ENCODE measurements at regions not wholly inside any gene's neighbourhood (a gene's known extent, or its start where the extent isn't known, plus 50 kb on each side); places are given as distances from the start of the nearest gene placed in this dataset.
"Not testable (repeated sequence)": the region's sequence is repeated elsewhere in the genome, so short reads cannot be mapped to it uniquely, and the experiment has no call there.

- DNase-seq (ENCODE audit: low read depth), result no peak
- TF ChIP-seq CTCF (IDR thresholded peaks at IDR 0.05; ENCODE audit: insufficient read depth, low read depth, low read length), result no peak
- CTCF ChIA-PET, result no interaction called here
- POLR2A ChIA-PET, result no interaction called here
- Histone ChIP-seq H3K27me3 (ENCODE audit: control insufficient read depth, insufficient read depth, low read length) (no peaks in the 10 kb centered on the region), H3K36me3 (ENCODE audit: control insufficient read depth, insufficient read depth, low read length) (no peaks in the 10 kb centered on the region), H3K4me3 (ENCODE audit: low read depth, low read length) (no peak overlapping the region)
Measured at GRCh38 chr12:27162229-27162537, 79.8 kb upstream of the C12orf71 start.

- no peak for DNase-seq (ENCODE audit: low read depth)
- POLR2A ChIA-PET, result no interaction called here
- CTCF ChIA-PET, result interaction anchor here (1.1 kb wide), 1 partner anchor 9 kb away, joined by 4 read pairs; no protein-coding TSS in a partner anchor
- H3K27me3 ChIP-seq (ENCODE audit: control insufficient read depth, insufficient read depth, low read length), result no peaks in the 10 kb centered on the region
- no peak for TF ChIP-seq CTCF (IDR thresholded peaks at IDR 0.05; ENCODE audit: insufficient read depth, low read depth, low read length)
- no peaks in the 10 kb centered on the region for H3K36me3 ChIP-seq (ENCODE audit: control insufficient read depth, insufficient read depth, low read length)
- no peak overlapping the region for H3K4me3 ChIP-seq (ENCODE audit: low read depth, low read length)
Measured at GRCh38 chr12:27163048-27163715, 80.8 kb upstream of the C12orf71 start.

- no peaks in the 10 kb centered on the region for H3K27me3 ChIP-seq (ENCODE audit: control insufficient read depth, insufficient read depth, low read length)
- DNase-seq (ENCODE audit: low read depth), result no peak
- no peak for TF ChIP-seq CTCF (IDR thresholded peaks at IDR 0.05; ENCODE audit: insufficient read depth, low read depth, low read length)
- no peaks in the 10 kb centered on the region for H3K36me3 ChIP-seq (ENCODE audit: control insufficient read depth, insufficient read depth, low read length)
- H3K4me3 ChIP-seq (ENCODE audit: low read depth, low read length), result no peak overlapping the region
- CTCF ChIA-PET, result interaction anchor here (0.7 to 1.1 kb wide), 2 partner anchors 9 to 282 kb away, joined by 3 to 4 read pairs; no protein-coding TSS in a partner anchor
- POLR2A ChIA-PET, result no interaction called here
Measured at GRCh38 chr12:27163894-27164293, 80.2 kb upstream of the STK38L start.

GRCh38 chr12:27164330-27165040, 79.6 kb upstream of the STK38L start:
- no peak for DNase-seq (ENCODE audit: low read depth)
- no peaks in the 10 kb centered on the region for H3K27me3 ChIP-seq (ENCODE audit: control insufficient read depth, insufficient read depth, low read length)
- H3K4me3 ChIP-seq (ENCODE audit: low read depth, low read length), result no peak overlapping the region
- no peaks in the 10 kb centered on the region for H3K36me3 ChIP-seq (ENCODE audit: control insufficient read depth, insufficient read depth, low read length)
- CTCF ChIA-PET, result interaction anchor here (0.7 kb wide), 2 partner anchors 15 to 283 kb away, joined by 3 to 4 read pairs; no protein-coding TSS in a partner anchor
- POLR2A ChIA-PET, result no interaction called here
- TF ChIP-seq CTCF (IDR thresholded peaks at IDR 0.05; ENCODE audit: insufficient read depth, low read depth, low read length), result no peak

GRCh38 chr12:27165958-27166357, 78.1 kb upstream of the STK38L start:
- H3K36me3 ChIP-seq (ENCODE audit: control insufficient read depth, insufficient read depth, low read length); H3K4me3 ChIP-seq (ENCODE audit: low read depth, low read length); CTCF ChIA-PET; H3K27me3 ChIP-seq (ENCODE audit: control insufficient read depth, insufficient read depth, low read length); DNase-seq (ENCODE audit: low read depth); POLR2A ChIA-PET: not testable (repeated sequence)

GRCh38 chr12:27171494-27171893, 72.6 kb upstream of the STK38L start:
- CTCF ChIA-PET, result interaction anchor here (0.5 kb wide), 1 partner anchor 116 kb away, joined by 5 read pairs; no protein-coding TSS in a partner anchor
- POLR2A ChIA-PET, result not testable (repeated sequence)

More at GRCh38 chr12:27171494-27171893, 72.6 kb upstream of the STK38L start:
- not testable (repeated sequence) for H3K27me3 ChIP-seq (ENCODE audit: control insufficient read depth, insufficient read depth, low read length); DNase-seq (ENCODE audit: low read depth); H3K4me3 ChIP-seq (ENCODE audit: low read depth, low read length); H3K36me3 ChIP-seq (ENCODE audit: control insufficient read depth, insufficient read depth, low read length)

Measured in BJ (cell line).